Limb (tissue), 2 donors: ENCODE measurements at regions not wholly inside any gene's neighbourhood (a gene's known extent, or its start where the extent isn't known, plus 50 kb on each side); places are given as distances from the start of the nearest gene placed in this dataset.
"Not testable (repeated sequence)": the region's sequence is repeated elsewhere in the genome, so short reads cannot be mapped to it uniquely, and the experiment has no call there.

Experiments used
- DNase-seq, 2 donors: peaks; one replicate each; pipeline ENCODE4 v3.0.0-alpha.2; 2016; ENCODE audit errors: extremely low spot score in 2 of 2

DNA sequence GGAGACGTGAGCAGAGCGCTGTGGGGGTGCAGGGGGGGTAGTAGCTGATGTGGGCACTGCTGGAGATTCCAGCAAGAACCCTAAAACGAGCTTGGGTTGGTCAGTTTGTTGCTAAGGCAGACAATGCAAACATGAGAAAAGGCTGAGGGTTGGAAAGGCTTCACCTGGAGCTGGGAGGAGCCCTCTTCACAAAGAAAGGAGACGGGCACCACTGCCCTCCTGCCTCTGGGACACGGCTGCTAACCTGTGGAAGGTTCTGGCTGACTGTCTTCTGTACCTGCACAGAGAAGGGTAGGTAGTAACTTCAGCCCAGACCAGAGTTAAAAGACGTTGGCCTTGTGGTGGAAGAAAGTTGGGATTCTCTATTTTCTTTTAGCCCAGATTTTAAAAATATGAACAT, 108.7 kb downstream of the SUCLA2 start:
- no peak for DNase-seq

DNA sequence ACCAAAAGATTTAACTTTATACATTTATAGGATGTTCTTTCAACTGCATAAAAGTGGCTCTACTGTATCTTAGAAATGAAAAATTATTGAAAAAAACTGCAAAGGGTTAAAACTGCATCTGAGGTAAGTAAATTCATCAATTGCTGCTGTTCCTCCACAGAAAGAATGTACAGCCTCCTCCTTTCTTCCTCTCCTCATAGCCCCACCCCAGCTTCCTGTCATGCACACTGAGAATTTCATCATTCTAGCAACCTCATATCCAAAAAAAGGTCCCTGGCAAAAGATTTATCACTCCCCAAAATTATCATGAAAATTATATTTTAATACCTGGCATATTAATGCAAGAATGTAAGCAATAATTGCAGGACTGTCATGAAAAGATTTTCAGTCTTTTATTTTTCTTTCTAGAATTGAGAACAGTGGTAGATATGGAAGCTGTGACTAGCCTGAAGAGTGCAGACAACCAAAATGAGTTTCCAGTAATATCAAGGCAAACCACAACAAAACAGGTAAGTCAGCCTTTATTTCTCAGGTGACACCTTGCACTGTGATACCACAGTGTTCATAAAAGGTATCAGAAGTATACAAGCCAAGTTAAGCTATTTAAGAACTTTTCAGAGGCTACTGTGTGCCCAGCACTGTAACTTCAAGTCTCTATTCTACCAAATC, 110.8 kb downstream of the SUCLA2 start:
- DNase-seq, result no peak

DNA sequence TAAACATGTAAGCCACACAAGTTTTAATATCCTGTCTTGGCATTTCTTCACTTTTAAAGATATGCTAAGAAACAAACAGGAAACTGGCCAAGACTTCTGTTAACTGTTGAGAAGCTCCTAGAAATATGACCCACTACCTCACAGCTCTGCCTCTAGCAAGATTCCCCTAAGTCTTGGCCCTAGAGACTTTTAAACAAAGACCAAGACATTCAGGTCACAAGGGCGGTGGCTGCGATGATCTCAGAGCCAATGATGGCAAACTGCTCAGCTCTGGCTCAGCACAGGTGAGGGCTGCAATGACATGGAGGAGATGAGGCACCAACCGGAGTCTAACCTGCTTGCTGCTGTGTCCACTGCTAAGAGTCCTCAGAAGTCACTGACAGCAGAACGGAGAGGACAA, 114.8 kb downstream of the SUCLA2 start:
- no peak for DNase-seq

DNA sequence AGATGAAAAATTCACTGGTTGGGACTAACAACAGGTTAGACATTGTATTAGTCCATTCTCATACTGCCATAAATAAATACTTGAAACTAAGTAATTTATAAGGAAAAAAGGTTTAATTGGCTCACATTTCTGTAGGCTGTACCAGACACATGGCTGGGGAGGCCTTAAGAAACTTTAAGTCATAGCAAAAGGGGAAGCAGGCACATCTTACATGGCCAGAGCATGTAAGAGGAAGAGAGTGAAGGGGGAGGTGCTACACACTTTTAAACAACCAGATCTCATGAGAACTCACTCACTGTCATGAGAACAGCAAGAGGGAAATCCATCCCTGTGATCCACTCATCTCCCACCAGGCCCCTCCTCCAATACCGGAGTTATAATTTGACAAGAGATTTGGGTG, 125.9 kb downstream of the SUCLA2 start:
- no peak for DNase-seq

DNA sequence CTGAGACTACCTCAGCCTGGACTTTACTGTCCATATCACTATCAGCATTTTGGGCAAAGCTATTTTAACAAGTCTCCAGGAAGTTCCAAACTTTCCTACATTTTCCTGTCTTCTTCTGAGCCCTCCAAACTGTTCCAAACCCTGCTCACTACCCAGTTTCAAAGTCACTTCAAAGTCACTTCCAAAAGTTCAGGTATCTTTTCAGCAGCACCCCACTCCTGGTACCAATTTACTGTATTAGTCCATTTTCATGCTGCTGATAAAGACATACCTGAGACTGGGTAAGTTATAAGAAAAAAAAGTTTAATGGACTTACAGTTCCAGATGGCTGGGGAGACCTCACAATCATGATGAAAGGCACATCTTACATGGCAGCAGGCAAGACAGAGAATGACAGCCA, 127.1 kb downstream of the SUCLA2 start:
- not testable (repeated sequence) for DNase-seq

DNA sequence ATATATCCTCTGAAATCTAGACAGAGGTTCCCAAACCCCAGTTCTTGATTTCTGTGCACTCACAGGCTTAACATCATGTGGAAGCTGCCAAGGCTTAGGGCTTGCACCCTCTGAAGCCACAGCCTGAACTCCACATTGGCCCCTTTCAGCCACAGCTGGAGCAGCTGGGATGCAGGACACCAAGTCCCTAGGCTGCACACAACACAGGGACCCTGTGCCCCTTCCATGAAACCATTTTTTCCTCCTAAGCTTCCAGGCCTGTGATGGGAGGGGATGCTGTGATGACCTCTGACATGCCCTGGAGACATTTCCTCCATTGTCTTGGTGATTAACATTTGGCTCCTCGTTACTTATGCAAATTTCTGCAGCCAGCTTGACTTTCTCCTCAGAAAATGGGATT, 127.8 kb downstream of the SUCLA2 start:
- not testable (repeated sequence) for DNase-seq

DNA sequence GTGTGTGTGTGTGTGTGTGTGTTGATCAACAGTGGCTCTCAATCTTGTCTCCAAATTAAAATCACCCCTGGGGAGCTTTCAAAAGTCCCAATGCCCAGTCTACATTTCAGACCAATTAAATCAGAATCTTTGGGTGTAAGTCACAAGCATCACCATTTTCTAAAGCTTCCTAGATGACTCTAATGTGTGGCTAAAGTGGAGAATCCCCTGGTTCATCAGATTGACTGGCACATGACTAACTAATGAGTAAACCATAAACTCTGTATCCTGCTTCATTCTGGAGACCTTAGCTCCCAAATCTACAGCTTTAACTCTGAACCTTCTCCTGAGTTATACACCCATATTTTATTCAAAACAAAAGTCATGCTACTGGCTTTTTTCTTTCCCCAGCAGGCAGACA, 131.3 kb downstream of the SUCLA2 start:
- no peak for DNase-seq

DNA sequence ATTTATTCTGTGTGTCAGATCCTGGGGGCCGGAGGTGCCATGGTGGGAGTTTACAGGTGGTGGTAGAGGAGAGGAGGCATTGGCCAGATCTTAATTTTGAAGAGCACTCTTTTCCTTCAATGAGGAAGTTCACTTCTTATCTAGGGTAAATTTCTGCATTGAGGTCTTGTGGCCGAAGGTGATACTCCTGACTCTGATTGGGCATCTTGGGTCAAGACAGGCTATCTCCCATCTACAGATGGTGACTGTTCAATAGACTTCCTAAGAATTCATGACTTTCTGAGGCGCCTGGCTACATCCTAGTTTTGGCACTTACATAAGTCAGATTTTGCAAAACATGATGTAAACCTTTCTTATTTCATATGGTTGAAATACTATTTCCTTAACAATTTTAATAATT, 135.2 kb downstream of the SUCLA2 start:
- DNase-seq, result no peak

DNA sequence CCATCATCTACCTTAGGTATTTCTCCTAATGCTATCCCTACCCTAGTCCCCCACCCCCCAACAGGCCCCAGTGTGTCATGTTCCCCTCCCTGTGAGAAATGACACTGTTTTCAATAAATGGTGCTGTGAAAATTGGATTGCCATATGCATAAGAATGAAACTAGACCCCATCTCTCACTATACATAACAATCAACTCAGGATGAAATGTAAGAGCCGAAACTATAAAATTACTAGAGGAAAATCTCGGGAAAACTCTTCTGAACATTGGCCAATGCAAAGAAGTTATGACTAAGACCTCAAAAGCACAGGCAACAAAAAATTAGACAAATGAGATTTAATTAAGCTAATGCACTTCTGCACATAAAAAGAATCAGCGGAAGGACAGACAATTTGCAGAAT, 138.2 kb downstream of the SUCLA2 start:
- no peak for DNase-seq

DNA sequence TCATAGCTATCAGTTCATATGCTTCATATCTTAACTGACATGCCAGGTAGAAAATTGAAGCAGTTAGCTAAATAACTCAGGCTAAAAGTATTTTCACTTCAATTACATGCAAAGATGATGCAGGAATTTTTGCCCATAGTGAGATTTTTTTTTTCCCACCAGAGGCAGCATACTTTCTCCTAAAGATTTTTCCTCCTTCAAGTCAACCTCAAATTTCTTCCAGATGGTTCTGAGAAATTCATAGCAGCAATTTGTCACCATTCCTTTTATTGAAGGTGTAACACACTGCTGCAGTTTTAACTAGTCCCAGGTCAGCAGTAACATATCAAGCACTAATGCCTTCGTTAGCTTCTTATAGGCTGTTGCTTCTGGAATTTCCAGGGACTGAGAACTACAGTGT, 141.9 kb downstream of the SUCLA2 start:
- no peak for DNase-seq

DNA sequence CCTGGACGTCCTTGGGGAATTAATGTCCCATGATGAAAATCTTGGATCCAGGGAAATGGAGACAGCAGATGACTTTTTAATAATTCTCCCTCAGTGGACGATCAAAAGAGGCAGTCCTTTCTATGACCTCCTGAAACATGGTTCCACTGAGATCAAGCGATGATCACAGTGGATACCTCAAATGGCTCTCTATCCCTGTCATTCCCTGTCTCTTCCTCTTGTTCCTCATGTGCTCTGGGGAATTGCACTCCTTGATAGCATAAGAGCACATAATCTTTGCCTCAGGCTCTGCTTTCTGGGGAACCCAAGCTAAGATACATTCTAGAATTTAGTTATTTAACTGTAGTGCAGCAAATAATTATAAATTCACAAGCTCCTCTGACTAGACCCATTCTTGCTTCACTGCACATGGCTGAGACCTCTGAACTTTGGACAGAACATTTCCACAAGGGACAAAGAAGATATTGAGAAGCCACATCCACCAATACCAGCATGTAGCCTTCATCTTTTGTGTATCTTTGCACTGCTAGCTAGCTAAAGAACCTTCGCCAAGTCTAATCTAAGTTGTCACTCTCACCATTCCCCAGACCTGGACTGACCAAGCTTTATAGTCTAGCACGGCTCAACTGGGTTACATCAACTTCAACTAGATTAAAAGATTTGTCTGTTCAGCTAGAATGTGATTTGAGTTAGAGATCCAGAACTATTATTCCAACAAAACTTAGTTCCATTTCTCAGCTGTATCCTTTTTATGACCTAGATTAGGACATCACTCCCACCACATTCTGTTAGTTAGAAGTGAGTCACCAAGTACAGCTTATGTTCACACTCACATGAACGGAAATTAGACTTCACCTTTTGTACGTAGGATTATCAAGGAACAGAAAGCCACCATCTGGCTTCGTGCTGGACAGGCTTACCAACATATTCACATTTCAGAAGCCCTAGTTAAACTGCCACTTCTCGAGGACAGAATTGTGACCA, 142.7 kb downstream of the SUCLA2 start:
- no peak for DNase-seq

DNA sequence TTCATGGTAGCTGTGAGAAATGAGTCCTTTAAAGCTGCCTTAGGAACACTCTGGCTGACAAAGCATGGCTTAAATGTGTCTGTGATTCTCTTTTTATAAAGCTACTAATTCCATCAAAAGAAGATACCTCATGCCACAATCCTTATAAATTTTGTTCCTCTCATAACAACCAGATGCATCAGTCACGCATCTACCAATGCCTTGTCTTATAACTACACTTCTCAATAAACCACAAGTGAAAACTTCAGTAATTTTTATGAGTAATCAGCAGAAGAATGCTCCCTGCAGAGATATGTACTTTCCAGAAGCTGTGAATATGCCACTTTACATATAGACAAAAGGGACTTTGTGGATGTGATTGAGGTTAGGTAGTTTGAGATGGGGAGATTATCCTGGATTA, 147.8 kb downstream of the SUCLA2 start:
- DNase-seq, result no peak

DNA sequence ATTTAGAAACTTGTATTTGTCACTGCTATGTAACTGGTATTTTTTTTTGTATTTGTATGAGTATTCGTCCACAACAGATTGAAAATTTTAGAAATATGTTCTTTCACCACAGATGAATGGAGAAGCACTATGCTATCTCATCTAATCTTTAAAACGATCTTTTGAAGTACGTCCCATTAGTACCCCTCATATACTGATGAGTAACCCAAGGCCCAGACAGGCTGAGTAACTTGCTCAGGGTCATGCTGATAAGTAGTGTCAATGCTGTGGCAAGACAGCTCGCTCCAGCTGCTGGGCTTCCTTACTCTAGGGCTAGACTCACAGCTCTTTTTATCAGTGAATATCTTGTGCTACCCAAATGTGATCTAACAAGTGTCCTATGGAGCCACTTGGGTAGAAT, 154.2 kb downstream of the SUCLA2 start:
- no peak for DNase-seq

DNA sequence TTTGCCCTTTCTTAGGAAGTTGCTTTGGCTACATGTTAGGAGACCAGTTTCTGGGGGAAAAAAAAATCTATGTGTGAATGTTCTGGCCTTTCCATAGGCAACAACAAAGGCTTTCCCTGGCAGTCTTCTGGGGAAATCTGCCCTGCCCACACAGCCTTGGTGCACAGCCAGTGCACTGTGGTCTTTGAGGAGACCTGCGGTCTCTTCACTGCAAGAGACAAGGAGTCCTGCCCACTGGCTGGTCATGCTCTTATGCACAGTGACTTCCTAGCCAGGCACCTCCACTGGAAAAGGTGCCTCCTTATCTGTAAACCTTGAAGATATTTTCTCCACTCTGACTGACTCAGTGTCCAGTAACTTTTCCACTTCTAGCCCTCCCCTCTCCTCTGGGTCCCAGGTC, 155.1 kb downstream of the SUCLA2 start:
- no peak for DNase-seq

DNA sequence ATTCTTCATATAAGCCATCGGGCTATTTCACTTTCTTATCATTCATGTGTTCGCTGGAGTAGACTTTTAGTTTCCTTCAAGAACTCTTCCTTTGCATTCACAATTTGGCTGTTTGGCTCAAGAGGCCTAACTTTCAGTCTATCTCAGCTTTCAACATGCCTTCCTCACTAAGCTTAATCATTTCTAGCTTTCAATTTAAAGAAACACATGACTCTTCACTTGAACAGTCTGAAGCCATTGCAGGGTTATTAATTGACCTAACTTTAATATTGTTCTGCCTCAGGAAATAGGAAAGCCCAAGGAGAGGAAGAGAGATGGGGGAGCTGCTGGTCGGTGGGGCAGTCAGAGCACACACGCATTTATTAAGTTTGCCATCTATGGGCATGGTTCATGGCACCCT, 158.1 kb downstream of the SUCLA2 start:
- no peak for DNase-seq

DNA sequence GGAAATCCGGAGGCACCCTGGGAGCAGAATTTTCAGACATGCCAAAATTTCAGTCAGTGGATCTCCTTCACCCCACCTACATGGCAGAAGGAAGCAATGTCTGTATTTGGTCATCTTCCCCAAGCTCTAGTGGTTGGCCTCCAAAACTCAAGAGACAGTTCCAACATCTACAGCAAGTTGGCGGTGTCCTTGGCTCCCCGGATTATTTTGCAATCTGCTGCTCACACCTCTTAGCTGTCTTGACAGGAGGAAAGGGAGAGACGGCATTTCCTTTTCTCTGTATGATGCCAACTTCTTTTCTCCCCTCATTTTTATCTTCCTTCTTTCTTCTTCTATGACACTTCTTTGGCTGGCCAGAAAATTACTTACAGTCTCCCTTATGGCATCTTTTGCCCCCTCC, 159.9 kb downstream of the SUCLA2 start:
- DNase-seq, result no peak

DNA sequence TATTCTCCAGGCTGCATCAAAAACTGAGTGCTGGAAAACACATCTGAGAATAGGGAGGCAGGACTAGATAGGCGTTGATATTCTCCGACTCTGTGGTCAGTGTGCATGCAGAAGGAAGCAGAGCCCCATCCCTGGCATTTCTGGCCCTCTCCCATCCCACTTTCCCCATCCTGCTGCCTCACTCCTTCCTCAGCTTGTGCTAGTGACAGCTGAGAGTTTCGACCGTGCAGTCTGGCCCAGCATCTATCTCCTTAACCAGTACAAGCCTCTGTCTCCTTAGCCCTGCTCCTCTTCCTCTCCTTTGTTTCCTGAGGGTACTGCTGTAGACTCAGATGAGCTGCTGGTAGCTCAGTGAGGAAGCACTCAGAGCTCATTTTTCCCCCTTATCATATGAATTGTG, 163.2 kb downstream of the SUCLA2 start:
- DNase-seq, result no peak

DNA sequence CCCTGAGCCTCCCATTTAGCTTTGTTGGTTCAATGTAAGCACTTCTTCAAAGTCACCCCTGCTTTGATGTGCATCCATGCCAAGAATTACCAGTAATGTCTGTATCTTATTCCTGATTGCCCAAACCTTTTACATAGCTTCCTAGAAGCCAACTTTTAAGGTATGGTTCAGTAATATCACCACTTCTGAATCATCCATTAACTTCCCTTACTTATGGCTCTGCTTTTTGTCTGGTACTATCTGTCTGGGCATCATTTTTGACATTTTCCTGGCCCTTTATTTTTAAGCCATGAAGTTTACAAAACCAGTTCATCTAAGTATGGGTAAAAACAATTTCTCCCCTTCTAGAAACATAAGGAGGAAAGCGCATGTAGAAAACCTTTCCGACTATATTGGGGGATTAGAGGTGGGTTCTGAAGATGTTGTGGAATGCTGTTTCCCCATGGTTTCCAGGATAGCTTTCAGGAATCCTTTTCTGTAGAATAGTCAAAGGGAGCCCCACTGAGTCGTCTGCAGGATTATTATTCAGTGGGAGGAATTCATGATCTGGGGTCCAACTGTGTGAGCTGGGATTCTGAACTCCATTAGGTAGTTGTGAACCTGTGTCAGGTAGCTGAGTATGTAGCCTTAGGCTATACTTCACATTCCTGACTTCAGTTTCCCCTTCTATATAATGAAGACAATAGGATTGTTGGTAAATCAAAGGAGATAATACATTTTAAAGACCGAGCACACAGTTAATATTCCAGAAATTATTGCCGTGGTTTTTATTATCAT, 163.8 kb downstream of the SUCLA2 start:
- no peak for DNase-seq

DNA sequence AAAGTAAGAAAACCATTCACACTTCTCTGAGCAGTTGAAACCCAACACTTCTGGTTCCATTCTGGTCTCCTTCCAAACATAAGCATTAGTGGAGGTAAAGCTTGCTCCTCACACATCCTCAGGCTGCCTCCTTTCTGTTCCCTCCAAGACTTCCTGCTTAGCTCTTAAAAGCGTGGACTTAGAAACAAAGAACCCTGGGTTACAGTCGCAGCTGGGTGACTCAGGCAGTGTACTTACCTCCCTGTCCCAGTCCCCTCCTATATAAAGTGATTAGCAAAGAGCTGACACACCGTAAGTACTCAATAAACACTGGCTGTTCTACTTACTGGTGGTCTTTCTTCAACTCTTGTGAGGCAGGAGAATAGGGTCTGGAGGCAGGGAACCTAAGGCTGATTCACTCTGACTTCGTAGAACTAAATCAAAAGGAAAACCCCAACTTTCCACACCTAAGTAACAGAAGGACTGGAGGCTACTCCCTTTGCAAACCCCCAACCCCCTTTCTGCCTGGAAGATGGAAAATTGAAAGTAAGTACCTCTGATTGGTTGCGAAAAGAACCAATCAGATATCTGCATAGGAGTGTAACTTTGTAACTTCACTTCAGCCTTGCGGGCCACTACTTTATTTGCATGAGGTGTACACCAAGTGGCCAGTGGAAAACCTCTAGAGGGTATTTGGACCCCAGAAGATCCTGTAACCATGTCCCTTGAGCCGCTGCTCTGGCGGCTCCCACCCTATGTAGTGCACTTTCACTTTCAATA, 165.4 kb downstream of the SUCLA2 start:
- no peak for DNase-seq

DNA sequence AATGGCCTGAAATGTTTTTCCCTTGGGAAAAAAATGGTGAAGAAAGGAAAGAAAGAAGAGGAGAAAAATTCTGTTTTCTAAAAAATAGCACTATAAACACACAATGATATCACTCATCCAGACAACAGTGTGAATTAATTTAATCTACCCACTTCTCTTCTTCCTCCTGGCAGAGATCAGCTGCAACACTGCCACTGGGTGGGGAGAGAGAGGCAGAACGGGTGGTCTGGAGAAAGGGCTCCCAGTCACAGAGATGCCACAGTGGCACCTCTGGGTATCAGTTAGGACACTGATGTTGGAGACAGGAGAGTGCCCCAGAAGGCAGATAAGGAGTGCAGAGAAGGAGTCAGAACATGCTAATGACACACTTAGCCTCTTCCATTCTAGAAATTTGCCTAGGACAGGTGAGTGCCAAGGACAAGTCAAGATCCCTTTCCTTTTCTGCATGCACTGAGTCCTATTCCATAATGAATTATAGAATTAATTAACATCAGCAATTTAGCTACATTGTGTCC, 168.6 kb downstream of the SUCLA2 start:
- no peak for DNase-seq

DNA sequence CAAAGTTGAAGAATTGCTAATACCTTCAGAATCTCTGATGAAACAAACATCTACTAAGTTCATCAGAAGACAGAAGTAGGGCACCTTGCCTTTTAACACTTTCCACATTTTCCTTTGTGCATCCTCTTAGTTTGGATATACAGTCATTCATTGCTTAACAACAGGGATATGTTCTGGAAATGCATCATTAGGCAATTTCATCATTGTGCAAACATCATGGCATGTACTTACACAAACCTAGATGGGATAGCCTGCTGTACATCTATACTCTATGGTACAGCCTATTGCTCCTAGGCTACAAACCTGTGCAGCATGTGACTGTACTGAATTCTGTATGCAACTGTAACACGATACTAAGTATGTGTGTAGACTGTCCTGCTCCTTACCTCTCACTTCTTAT, 169.8 kb downstream of the SUCLA2 start:
- DNase-seq, result no peak
